HG03432 (cell line): ENCODE measurements at regions not wholly inside any gene's neighbourhood (a gene's known extent, or its start where the extent isn't known, plus 50 kb on each side); places are given as distances from the start of the nearest gene placed in this dataset.

Experiments
- ATAC-seq: cut with Tn5 transposase; IDR thresholded peaks from one replicate; pipeline ENCODE4 v1.9.1; 2021; ENCODE audit warnings: mild to moderate bottlenecking, moderate library complexity; ENCODE audit not compliant: unreplicated experiment

DNA sequence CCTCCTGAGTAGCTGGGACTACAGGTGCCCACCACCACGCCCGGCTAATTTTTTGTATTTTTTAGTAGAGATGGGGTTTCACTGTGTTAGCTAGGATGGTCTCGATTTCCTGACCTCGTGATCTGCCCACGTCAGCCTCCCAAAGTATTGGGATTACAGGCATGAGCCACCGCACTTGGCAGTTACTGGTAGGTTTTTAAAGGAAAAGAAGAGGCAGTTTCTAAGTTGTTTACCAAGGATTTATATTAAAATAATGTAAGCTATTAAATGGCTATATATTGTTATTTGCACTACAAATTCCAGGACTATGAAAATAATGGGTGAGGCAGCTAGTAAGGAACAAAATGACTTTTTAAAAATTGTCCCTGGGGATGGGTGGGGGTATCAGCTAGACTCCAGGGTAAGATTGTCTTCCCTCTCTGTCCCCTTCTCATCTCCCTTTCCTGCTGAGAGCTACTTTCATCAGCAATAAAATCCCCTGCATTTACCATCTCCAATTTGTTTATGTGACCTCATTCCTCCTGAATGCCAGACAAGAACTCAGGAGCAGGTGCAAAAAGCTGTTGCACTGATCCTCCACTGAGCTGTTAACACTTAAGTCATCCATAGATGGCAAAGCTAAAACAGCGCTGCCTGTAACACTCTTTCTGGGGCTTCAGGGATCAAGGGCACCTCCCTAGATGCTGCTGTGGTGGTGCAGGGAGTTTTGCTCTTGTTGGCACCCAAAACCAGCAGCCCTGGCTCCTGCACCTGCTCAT, 165.2 kb downstream of the ZPLD1 start:
- ATAC-seq = no peak

DNA sequence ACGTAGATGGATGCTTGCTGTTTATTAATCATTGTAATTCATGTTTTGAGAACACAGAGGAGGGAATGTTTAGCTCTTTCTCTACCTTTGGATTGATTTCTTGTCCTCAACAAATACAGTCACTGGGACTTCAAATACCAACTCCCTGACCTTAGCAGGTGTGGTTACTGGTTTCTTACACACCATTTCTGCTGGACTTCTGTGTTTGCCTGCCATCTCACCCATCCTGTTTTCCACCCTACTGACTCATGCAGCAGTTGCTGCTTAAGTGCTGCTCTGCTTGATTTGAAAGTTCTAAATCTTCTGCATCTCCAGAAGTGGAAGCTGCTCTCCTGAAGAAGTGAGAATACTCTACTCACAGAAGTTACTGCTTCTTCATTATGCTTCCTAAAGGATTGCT, 170.3 kb downstream of the ZPLD1 start:
- no peak for ATAC-seq

DNA sequence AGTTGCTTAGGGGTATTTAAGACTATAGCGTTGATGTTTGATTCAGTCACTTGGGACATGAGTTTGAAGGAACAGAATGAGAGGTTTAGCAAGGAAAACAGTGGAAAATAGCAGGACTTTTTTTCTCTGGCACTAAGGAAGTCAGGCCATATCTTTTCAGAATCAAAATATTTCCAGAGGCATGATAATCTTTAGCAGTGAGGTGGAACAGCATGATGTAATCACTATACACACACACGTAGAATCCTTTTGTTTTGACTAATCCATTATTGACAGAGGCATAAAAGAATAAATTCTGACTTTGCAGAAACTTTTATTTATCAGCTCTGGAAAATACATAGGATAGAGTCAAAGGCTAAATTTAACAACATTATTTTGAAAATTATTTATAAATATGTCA, 174.1 kb downstream of the ZPLD1 start:
- ATAC-seq = no peak

DNA sequence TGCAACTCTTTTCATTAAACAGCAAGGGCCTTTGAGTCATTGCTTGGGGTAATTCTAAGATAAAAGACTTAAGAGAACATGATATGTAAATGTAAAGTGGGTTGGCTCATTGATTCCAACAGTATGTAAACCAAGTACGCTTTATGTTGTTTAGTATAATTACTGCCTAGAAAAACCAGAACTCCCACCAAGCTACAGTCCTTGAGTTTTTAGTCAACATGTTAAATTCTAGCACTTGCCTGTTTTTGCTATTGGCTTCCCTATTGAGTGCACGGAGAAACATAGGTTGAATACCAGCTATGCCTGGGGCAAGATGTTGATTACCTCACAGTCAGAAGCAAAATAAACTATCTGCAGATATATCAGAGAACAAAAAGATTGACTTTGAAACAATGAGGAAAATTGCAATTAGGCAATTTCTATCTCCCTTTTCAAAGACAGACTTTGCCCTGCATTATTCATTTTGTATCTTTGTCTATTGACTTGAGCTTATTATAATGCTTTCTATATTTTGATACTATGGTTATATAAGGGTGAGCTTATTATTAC, 179.3 kb downstream of the ZPLD1 start:
- no peak for ATAC-seq

GRCh38 chr3:102614585-102614984, 179.8 kb downstream of the ZPLD1 start:
- no peak for ATAC-seq

GRCh38 chr3:102617381-102617780, 182.6 kb downstream of the ZPLD1 start:
- ATAC-seq = no peak

- no peak for ATAC-seq
Measured at GRCh38 chr3:102619361-102619760, 184.5 kb downstream of the ZPLD1 start.

- no peak for ATAC-seq
Measured at GRCh38 chr3:102629943-102630342, 195.1 kb downstream of the ZPLD1 start.

DNA sequence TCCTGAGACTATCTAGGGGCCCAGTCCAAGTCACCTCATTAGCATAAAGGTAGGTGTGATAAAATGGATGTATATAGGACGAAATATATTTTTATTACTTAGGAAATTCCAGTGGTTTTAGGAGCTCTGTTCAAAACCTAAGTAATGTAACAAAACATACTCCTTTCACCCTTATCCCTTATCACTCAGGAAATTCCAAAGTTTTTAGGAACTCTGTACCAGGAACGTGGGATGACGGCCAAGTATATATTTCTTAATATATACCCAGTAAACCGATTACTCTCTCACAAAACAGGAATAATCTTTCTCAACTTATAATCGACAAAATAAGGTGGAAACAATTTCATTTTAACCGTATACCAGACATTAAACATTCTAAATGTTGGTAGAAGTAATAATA, 195.7 kb downstream of the ZPLD1 start:
- ATAC-seq = no peak

DNA sequence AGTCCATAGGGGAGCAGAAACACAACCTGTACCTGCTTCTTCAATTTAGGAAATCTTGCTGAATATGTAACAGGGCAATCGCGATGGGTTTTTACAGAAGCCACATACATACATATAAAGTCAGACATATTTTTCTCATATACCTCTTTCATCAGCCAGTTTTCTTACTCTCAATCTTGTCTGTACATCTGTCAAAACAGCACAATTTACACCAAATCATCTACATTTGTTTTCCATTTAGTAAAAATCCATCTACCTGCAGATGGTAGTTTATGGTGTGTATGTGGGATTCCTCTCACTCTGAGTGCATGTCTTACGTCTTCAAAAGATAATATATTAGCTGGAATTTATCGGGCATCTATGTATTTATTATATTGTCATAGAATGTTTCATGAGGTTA, 208.7 kb downstream of the ZPLD1 start:
- ATAC-seq = no peak

DNA sequence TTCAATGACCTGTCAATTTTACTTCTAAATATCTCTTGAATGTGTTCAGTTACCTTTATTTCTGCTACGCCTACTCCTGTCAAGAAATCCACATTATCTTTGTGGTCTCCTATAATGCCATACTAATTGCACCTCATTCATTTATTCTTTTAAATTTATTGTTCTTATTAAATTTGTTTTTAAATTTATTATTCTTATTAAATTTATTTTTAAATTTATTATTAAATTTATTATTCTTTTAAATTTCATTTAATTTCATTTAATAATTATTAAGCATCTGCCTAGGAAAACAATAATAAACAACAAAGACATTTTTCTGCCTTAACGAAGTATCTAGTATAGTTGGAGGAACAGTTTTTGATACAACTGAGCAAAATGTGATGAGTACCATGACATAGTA, 211.7 kb downstream of the ZPLD1 start:
- ATAC-seq = no peak

GRCh38 chr3:102660653-102661052, 225.8 kb downstream of the ZPLD1 start:
- ATAC-seq = no peak

DNA sequence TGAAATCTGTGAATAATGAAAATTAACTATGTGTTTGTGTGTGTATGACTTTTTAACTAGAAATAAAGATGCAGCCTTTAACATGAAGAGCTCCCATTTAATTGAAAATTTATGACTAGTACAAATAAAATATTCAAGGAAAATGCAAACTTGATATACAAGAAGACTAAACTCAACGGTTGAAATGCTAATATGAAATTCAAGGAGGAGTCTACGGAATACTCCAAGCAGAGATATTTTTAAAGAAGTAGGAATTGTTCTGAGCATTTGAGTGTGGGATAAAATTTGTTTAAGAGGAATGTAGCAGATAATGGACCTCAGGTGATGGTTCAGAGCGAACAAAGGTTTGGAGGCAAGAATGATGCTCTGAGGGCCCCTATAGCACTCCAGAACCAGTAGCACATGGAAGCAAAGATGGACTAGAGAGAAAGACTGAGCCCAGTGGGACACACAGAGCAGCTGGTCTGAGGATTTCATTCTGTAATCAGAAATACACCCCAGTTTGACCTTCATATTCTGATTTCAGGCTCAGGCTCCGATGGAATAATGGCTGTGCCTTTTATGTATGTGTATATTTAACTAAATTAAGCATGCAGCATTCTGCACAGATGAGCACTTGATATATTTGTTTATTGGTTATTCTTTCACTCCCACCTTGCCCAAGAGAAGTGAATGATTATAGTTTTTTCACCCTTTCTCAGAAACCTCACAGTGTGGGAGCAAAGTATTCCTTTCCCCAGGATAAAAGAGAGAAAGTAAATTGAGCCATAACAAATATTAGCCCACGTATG, 227.1 kb downstream of the ZPLD1 start:
- no peak for ATAC-seq

- no peak for ATAC-seq
Measured at GRCh38 chr3:102662498-102662772, 227.6 kb downstream of the ZPLD1 start.

- no peak for ATAC-seq
Measured at GRCh38 chr3:102664126-102664525, 229.3 kb downstream of the ZPLD1 start.

DNA sequence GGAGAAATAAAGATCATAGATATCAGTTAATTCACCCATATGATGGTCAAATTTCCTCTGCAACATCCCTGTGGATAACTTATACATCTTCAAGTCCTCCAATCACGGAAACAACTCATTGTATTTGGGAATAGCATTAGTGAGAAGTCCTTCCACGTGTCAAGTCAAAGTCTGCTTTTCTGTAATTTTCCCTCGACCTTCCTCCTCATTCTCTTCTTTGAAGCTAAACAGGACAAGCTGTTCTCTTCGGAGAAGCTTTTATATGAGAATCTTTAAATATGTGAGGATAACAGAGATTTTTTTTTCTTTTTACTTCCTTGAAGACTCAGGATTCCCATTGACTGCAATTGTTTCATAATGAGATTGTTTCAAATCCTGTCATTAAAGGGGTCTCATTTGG, 230.4 kb downstream of the ZPLD1 start:
- ATAC-seq = no peak

DNA sequence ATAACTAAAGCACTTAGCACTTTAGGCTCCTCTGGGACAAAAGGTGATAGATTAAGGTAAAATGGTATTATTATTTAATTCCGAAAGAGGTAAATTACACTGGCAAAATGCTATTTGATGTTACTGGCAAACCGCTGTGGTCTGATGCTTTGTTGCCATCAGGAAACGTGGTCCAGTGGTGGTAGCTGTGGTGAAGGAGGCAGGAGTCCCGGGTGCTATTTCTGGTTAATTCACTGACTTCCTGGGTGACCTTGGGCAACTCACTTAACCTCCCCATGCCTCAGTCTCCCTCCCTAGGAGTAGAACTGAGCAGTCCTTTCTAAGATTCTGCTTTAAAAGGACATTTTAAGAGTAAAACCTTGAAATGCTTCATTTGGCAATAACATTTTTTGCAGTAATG, 233.4 kb downstream of the ZPLD1 start:
- ATAC-seq = no peak

GRCh38 chr3:102670986-102671385, 236.2 kb downstream of the ZPLD1 start:
- ATAC-seq = no peak

DNA sequence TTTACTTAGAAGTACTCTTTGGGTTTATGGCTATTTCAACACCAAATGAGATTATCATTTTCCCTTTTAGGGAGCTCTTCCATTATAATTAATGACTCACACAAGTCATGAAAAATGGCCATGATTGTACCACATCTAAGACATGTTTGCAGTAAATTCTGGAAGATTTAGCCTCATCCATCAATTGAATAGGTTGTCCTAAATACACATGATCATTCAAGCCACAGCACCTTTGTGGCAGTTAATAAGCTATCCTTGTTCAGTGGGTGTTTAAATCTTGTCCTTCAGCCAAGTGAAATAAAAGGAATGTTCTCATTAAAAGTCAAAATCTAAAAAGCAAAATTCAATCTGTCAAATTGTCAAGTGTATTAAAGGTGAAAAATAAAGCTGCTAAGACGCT, 237.5 kb downstream of the ZPLD1 start:
- ATAC-seq = no peak

DNA sequence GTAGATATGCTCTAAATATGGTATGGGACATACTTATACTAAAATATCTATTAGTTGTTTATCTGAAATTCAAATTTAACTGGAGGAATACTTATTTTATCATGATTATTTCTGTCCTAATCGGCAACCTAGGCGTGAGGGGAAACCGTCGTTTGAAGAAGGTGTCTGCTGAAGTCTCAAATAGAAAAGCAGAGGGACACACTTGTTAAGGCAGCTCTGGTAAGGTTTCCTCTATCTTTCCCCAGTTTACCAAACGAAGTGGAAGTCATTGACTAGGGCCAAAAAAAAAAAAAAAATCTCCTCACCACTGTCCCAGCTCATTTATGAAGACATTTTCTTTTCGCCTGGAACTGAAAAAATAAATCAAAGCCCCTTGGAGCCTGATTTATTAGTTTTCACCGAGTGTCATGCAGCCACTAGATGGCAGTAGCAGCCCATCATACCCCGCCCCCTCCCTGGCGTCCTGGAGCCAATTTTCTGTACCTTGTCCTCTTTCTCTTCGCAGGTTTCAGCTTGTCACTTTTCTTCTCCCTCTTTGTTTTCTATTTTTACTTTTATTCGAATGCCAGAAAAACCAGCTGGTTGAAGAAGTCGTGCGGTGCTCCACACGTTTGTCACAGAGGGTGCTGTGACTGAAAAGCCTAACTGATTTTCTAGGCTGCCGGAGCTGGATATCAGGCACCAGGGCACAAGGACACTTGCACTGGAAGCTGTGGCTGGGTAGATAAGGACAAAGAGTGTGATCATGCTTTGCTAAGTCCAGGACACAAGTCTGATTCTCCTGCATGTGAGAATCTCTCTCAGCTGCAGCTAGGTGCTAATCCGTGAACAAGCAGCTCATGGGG, 238.7 kb downstream of the ZPLD1 start:
- peak; percentile 90 for ATAC-seq

DNA sequence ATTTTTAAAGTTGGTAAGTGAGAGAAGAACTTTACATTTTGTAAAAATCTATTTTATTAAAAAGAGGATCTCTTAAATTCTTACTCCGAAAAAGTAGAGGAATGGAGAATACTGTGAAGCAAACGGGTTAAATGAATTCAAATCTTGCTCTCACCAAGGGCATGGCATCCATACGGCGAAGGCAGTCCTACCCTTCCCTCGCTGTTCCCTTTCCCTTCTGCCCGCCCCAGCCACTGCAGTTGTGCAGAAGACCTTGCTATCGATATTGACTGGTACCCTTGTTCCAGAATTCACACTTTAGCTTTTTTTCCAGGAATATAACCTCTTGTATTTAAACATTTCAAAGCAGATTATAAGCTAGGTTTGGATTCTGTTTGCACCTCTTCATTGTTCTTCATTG, 239.5 kb downstream of the ZPLD1 start:
- no peak for ATAC-seq

DNA sequence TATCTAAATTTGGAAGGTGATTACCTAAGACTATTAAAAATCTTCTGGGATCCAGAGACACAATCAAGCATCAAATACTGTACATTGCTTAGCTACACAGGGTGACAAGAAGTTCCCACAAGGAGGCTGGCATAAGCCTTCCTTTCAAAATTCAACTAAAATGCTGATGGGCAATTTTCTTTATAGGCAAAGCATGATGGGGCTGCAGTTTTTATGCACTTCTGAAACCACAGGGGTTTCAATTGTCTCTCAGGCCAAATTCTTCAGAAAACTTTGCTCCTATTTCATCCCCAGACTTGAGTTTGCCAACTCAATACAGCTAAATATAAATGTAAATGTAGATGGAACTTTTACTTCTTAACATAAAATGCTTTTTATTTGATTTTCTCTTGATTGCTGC, 241.6 kb downstream of the ZPLD1 start:
- ATAC-seq = no peak
